Right ventricle myocardium superior (tissue), 1 donor: ENCODE measurements at regions not wholly inside any gene's neighbourhood (a gene's known extent, or its start where the extent isn't known, plus 50 kb on each side); places are given as distances from the start of the nearest gene placed in this dataset.

Source experiments
- ATAC-seq: fragments of 200-7000 bp; cut with Tn5 transposase; one replicate; pipeline ENCODE4 v1.9.1; 2020; ENCODE audit warnings: mild to moderate bottlenecking; ENCODE audit not compliant: poor library complexity
- DNase-seq: peaks from one replicate; pipeline ENCODE4 v3.0.0-alpha.2; 2020
- intact Hi-C: fragments of 100-400 bp; cut with DNase I; formaldehyde crosslinking; loops from one replicate; pipeline ENCODE4 v1.11.2; 2022
- donor health status: DM: no; HTN: yes; CAD: no; lungs with severe emphysema.

DNA sequence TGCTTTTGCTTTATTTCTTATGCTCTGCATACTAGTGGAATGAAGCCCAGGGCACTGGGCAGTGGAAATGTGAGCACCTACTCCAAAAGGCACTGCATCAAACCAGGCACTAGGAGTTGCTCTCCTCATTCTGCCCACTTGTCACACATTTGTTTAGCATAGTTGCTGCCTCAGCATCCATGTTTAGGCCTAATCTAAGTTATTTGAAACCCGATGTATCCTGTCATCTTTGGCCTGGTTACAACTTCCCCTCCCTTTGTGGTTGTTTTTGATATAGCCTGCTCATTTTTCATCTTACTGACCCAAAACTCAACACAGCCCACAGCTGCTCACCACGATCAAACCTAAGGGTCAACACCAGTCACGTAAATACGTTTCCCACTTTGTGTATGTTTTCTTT is 82.2 kb upstream of the SELENOK start:
- intact Hi-C loops: no loop called here
- DNase-seq (no peak), ATAC-seq (no peak)

DNA sequence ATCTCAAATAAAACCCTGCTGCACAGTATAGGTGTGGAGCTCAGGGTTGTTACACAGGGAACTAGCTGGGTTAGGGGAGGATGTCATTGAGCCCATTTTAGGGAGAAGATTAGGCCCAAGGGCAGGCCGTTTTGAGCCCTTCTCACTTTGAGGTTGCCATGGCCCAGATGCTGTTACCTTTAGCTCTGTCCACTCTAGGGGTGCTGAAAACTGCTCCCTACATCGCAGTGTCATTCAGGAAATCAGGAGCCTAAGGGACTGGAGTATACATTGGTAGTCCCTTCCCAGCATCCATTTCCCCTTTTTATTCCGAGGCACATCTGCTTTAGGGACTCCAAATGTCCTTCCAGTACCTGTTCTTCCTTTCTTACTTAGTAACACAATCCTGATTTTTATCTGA is 79.0 kb upstream of the SELENOK start:
- no peak for ATAC-seq
- no peak for DNase-seq
- intact Hi-C loops: no loop called here

- intact Hi-C loops: no loop called here
- no peak for ATAC-seq
- no peak for DNase-seq
Measured at GRCh38 chr3:53969086-53969485, 77.4 kb upstream of the SELENOK start.

DNA sequence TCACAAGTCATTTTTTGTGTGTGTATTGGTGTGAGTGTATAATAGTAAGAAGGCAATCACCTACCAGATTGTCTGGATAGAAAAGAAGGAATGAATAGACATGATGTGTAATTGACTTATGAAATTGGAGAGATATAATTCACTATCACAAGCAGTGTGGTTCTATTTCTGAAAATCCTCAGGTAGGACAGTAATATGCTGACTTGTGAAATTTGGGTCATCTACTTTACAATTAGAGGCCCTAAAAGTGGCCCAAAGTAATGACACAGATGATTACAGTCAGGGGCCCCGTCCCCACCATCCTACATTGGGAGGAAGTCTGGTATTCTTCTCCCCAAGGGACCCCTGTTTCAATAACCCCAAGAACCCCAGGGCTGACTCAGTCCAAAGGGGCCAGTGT is 73.6 kb upstream of the SELENOK start:
- DNase-seq: no peak
- no peak for ATAC-seq
- intact Hi-C loops: no loop called here

- DNase-seq (no peak), ATAC-seq (no peak)
- intact Hi-C loops: no loop called here
Measured at GRCh38 chr3:53957831-53958230, 66.2 kb upstream of the SELENOK start.

- no peak for ATAC-seq
- intact Hi-C loops: no loop called here
- no peak for DNase-seq
Measured at GRCh38 chr3:53956586-53956985, 64.9 kb upstream of the SELENOK start.

DNA sequence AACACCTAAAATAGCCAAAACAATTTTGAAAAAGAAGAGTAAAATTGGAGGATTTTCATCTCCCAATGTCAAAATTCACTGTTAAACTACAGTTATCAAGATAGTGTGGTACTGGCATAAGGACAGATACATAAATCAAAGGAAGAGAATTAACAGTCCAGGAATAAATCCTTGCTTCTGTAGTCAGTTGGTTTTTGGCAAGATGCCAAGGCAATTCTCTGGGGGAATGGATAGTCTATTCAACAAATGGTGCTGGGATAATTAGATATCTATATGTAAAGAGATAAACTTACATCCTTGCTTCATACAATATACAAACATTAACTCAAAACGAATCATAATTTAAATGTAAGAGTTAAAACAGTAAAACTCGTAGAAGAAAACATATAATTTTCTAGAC is 57.9 kb upstream of the SELENOK start:
- DNase-seq: no peak
- ATAC-seq: no peak
- intact Hi-C loops: no loop called here

DNA sequence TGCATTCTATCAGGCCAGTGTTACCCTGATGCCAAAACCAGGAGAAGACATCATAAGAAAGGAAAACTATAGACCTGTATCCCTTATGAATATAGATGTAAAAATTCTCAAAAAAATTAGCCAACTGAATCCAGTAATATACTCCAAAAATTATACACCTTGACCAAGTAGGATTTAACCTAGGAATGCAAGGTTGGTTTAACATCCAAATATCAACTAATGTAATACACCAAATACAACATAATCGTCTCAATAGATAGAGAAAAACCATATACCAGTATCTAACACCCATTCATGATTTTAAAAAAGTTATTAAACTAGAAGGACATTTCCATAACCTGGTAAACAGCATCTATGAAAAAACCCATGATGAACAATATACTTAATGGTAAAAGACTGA is 56.5 kb upstream of the SELENOK start:
- intact Hi-C loops: no loop called here
- ATAC-seq: no peak

GRCh38 chr3:53944028-53944427 is 52.4 kb upstream of the SELENOK start:
- intact Hi-C loops: no loop called here
- no peak for ATAC-seq
- DNase-seq: no peak

More for the DNA sequence above, 56.5 kb upstream of the SELENOK start:
- no peak for DNase-seq

DNA sequence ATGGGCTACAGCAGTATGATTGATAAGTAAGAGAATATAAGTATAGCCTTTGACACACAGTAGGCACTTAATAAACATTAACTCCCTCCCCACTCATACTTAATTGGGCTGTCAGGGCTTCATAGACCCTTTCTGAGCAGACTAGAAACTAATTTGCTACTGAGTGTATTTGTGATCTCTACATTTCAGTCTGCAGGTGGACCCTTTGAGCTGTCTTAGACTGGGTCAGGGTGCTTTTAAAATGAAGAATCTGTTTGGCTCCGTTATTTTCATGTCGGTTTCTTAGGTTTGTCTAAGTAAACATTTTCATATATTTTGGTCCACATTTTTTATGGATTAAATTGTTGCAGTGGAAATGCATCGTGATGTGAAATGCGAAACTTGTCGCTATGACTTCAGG is 50.3 kb upstream of the SELENOK start:
- intact Hi-C loops: no loop called here
- ATAC-seq (no peak), DNase-seq (no peak)
